ENCODE measurements at regions not wholly inside any gene's neighbourhood (a gene's known extent, or its start where the extent isn't known, plus 50 kb on each side); places are given as distances from the start of the nearest gene placed in this dataset.

- Histone ChIP-seq H3K9me3 (ENCODE audit: control insufficient read depth in 1 of 2, low read length in 2 of 2) (no peaks in the 10 kb centered on the region), H3K4me1 (ENCODE audit: control insufficient read depth in 1 of 2, insufficient read depth in 2 of 2, low read length in 2 of 2) (no peaks in the 10 kb centered on the region), H3K27me3 (ENCODE audit: low read depth, low read length) (no peaks in the 10 kb centered on the region), H3K36me3 (ENCODE audit: control insufficient read depth in 1 of 2, insufficient read depth in 2 of 2, low read length in 2 of 2) (no peaks in the 10 kb centered on the region), H3K4me3 (ENCODE audit: low read depth in 1 of 2, low read length in 2 of 2) (no peak overlapping the region), H3K27ac (ENCODE audit: low read length) (no peak overlapping the region)
Observed at GRCh38 chr12:14187966-14188365, 177.5 kb upstream of the ATF7IP start.

GRCh38 chr12:14188744-14189143 lies 176.7 kb upstream of the ATF7IP start:
- Histone ChIP-seq H3K4me1 (ENCODE audit: control insufficient read depth in 1 of 2, insufficient read depth in 2 of 2, low read length in 2 of 2) (no peaks in the 10 kb centered on the region), H3K9me3 (ENCODE audit: control insufficient read depth in 1 of 2, low read length in 2 of 2) (no peaks in the 10 kb centered on the region), H3K36me3 (ENCODE audit: control insufficient read depth in 1 of 2, insufficient read depth in 2 of 2, low read length in 2 of 2) (no peaks in the 10 kb centered on the region), H3K27ac (ENCODE audit: low read length) (no peak overlapping the region), H3K27me3 (ENCODE audit: low read depth, low read length) (no peaks in the 10 kb centered on the region), H3K4me3 (ENCODE audit: low read depth in 1 of 2, low read length in 2 of 2) (no peak overlapping the region)

GRCh38 chr12:14190694-14191093 lies 174.8 kb upstream of the ATF7IP start:
- no peaks in the 10 kb centered on the region for H3K4me1 ChIP-seq (ENCODE audit: control insufficient read depth in 1 of 2, insufficient read depth in 2 of 2, low read length in 2 of 2)
- no peaks in the 10 kb centered on the region for H3K9me3 ChIP-seq (ENCODE audit: control insufficient read depth in 1 of 2, low read length in 2 of 2)
- no peaks in the 10 kb centered on the region for H3K27me3 ChIP-seq (ENCODE audit: low read depth, low read length)
- H3K27ac ChIP-seq (ENCODE audit: low read length), result no peak overlapping the region
- H3K36me3 ChIP-seq (ENCODE audit: control insufficient read depth in 1 of 2, insufficient read depth in 2 of 2, low read length in 2 of 2), result no peaks in the 10 kb centered on the region
- H3K4me3 ChIP-seq (ENCODE audit: low read depth in 1 of 2, low read length in 2 of 2), result no peak overlapping the region

GRCh38 chr12:14191612-14192011 lies 173.9 kb upstream of the ATF7IP start:
- Histone ChIP-seq H3K27ac (ENCODE audit: low read length) (no peak overlapping the region), H3K27me3 (ENCODE audit: low read depth, low read length) (no peaks in the 10 kb centered on the region), H3K36me3 (ENCODE audit: control insufficient read depth in 1 of 2, insufficient read depth in 2 of 2, low read length in 2 of 2) (no peaks in the 10 kb centered on the region), H3K4me3 (ENCODE audit: low read depth in 1 of 2, low read length in 2 of 2) (no peak overlapping the region), H3K9me3 (ENCODE audit: control insufficient read depth in 1 of 2, low read length in 2 of 2) (no peaks in the 10 kb centered on the region), H3K4me1 (ENCODE audit: control insufficient read depth in 1 of 2, insufficient read depth in 2 of 2, low read length in 2 of 2) (no peaks in the 10 kb centered on the region)

- Histone ChIP-seq H3K27ac (ENCODE audit: low read length) (no peak overlapping the region), H3K4me1 (ENCODE audit: control insufficient read depth in 1 of 2, insufficient read depth in 2 of 2, low read length in 2 of 2) (no peaks in the 10 kb centered on the region), H3K27me3 (ENCODE audit: low read depth, low read length) (no peaks in the 10 kb centered on the region), H3K4me3 (ENCODE audit: low read depth in 1 of 2, low read length in 2 of 2) (no peak overlapping the region), H3K9me3 (ENCODE audit: control insufficient read depth in 1 of 2, low read length in 2 of 2) (no peaks in the 10 kb centered on the region), H3K36me3 (ENCODE audit: control insufficient read depth in 1 of 2, insufficient read depth in 2 of 2, low read length in 2 of 2) (no peaks in the 10 kb centered on the region)
Observed at GRCh38 chr12:14193639-14194038, 171.8 kb upstream of the ATF7IP start.

- no peaks in the 10 kb centered on the region for H3K9me3 ChIP-seq (ENCODE audit: control insufficient read depth in 1 of 2, low read length in 2 of 2)
- no peaks in the 10 kb centered on the region for H3K4me1 ChIP-seq (ENCODE audit: control insufficient read depth in 1 of 2, insufficient read depth in 2 of 2, low read length in 2 of 2)
- no peaks in the 10 kb centered on the region for H3K36me3 ChIP-seq (ENCODE audit: control insufficient read depth in 1 of 2, insufficient read depth in 2 of 2, low read length in 2 of 2)
- H3K4me3 ChIP-seq (ENCODE audit: low read depth in 1 of 2, low read length in 2 of 2), result no peak overlapping the region
- H3K27me3 ChIP-seq (ENCODE audit: low read depth, low read length), result no peaks in the 10 kb centered on the region
- H3K27ac ChIP-seq (ENCODE audit: low read length), result no peak overlapping the region
Observed at GRCh38 chr12:14194572-14194971, 170.9 kb upstream of the ATF7IP start.

GRCh38 chr12:14199455-14200198 lies 165.9 kb upstream of the ATF7IP start:
- H3K27me3 ChIP-seq (ENCODE audit: low read depth, low read length), result no peaks in the 10 kb centered on the region
- no peaks in the 10 kb centered on the region for H3K4me1 ChIP-seq (ENCODE audit: control insufficient read depth in 1 of 2, insufficient read depth in 2 of 2, low read length in 2 of 2)
- no peak overlapping the region for H3K4me3 ChIP-seq (ENCODE audit: low read depth in 1 of 2, low read length in 2 of 2)
- H3K36me3 ChIP-seq (ENCODE audit: control insufficient read depth in 1 of 2, insufficient read depth in 2 of 2, low read length in 2 of 2), result no peaks in the 10 kb centered on the region
- H3K9me3 ChIP-seq (ENCODE audit: control insufficient read depth in 1 of 2, low read length in 2 of 2), result no peaks in the 10 kb centered on the region
- no peak overlapping the region for H3K27ac ChIP-seq (ENCODE audit: low read length)

GRCh38 chr12:14200598-14200997 lies 164.9 kb upstream of the ATF7IP start:
- Histone ChIP-seq H3K9me3 (ENCODE audit: control insufficient read depth in 1 of 2, low read length in 2 of 2) (no peaks in the 10 kb centered on the region), H3K4me3 (ENCODE audit: low read depth in 1 of 2, low read length in 2 of 2) (no peak overlapping the region), H3K27ac (ENCODE audit: low read length) (no peak overlapping the region), H3K4me1 (ENCODE audit: control insufficient read depth in 1 of 2, insufficient read depth in 2 of 2, low read length in 2 of 2) (no peaks in the 10 kb centered on the region), H3K27me3 (ENCODE audit: low read depth, low read length) (no peaks in the 10 kb centered on the region), H3K36me3 (ENCODE audit: control insufficient read depth in 1 of 2, insufficient read depth in 2 of 2, low read length in 2 of 2) (no peaks in the 10 kb centered on the region)

DNA sequence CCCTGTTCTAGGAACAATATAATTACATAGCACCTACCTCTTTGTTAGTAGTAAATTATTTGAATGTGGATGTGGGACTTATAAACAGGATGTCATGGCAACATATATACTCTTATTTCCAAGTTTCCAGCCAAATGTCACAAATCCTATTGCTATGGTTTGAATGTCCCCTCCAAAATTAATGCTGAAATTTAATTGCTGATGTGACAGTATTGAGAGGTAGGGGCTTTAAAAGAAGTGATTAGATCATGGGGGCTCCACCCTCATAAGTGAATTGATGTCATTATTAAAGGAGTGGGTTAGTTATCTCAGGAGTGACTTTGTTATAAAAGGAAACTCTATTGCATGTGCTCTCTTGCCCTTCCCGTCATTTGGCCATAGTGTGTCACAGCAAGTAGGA lies 164.2 kb upstream of the ATF7IP start:
- no peaks in the 10 kb centered on the region for H3K27me3 ChIP-seq (ENCODE audit: low read depth, low read length)
- H3K4me3 ChIP-seq (ENCODE audit: low read depth in 1 of 2, low read length in 2 of 2), result no peak overlapping the region
- H3K36me3 ChIP-seq (ENCODE audit: control insufficient read depth in 1 of 2, insufficient read depth in 2 of 2, low read length in 2 of 2), result no peaks in the 10 kb centered on the region
- H3K9me3 ChIP-seq (ENCODE audit: control insufficient read depth in 1 of 2, low read length in 2 of 2), result no peaks in the 10 kb centered on the region
- no peak overlapping the region for H3K27ac ChIP-seq (ENCODE audit: low read length)
- H3K4me1 ChIP-seq (ENCODE audit: control insufficient read depth in 1 of 2, insufficient read depth in 2 of 2, low read length in 2 of 2), result no peaks in the 10 kb centered on the region

DNA sequence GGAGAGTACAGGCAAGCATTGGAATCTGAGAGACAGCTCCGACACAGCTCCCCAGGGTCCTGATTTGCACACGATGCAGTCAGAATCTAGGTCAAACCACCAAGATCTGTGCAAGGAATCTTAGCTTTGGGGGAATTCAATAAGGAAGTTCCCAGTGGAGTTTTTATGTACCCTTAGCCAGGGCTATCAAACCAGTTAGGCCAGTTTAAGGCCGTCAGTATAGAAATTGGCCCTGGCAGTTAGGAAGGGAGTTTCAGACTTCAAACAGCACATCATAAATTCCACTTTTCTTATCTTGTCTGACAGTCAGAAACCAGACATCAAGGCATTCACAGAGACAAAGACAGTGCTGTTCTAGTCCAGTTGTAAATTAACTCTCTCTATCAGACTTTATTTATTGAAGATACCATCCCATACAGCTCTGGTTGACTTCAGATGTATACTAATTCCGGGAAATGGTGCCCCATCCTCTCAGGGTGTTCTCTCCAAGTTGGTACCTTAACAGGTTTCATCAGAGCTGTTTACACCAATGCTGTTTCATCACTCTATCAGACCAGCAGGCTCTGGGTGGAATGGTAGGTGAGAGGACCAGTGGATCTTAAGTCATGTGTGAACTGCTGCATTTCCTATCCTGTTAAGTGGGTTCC lies 157.5 kb upstream of the ATF7IP start:
- Histone ChIP-seq H3K36me3 (ENCODE audit: control insufficient read depth in 1 of 2, insufficient read depth in 2 of 2, low read length in 2 of 2) (no peaks in the 10 kb centered on the region), H3K27ac (ENCODE audit: low read length) (no peak overlapping the region), H3K9me3 (ENCODE audit: control insufficient read depth in 1 of 2, low read length in 2 of 2) (no peaks in the 10 kb centered on the region), H3K27me3 (ENCODE audit: low read depth, low read length) (no peaks in the 10 kb centered on the region), H3K4me1 (ENCODE audit: control insufficient read depth in 1 of 2, insufficient read depth in 2 of 2, low read length in 2 of 2) (no peaks in the 10 kb centered on the region), H3K4me3 (ENCODE audit: low read depth in 1 of 2, low read length in 2 of 2) (no peak overlapping the region)

DNA sequence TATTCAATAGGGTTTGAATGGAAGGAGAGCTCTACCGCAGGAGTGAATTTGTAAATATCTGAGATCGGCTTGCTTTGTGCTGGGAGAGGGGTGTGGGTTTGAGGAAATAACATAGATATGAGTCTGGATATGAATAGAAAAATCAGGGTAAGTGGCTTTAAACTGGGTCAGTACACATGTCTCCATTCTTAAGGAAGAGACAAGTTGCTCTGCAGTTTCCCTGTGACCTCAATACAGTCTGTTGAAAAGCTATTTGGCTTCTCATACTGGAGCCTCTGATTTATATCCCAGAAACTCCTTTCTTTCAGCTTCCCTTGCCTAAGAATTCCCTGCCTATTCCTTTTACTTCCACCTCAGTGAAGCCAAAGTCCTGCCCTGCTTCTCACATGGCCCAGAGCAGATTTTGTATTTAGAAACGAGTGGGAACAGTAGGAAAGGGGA lies 153.5 kb upstream of the ATF7IP start:
- Histone ChIP-seq H3K4me1 (ENCODE audit: control insufficient read depth in 1 of 2, insufficient read depth in 2 of 2, low read length in 2 of 2) (no peaks in the 10 kb centered on the region), H3K4me3 (ENCODE audit: low read depth in 1 of 2, low read length in 2 of 2) (no peak overlapping the region), H3K27me3 (ENCODE audit: low read depth, low read length) (no peaks in the 10 kb centered on the region), H3K9me3 (ENCODE audit: control insufficient read depth in 1 of 2, low read length in 2 of 2) (no peaks in the 10 kb centered on the region), H3K36me3 (ENCODE audit: control insufficient read depth in 1 of 2, insufficient read depth in 2 of 2, low read length in 2 of 2) (no peaks in the 10 kb centered on the region), H3K27ac (ENCODE audit: low read length) (peak overlapping the region; percentile 62)

GRCh38 chr12:14213542-14213941 lies 151.9 kb upstream of the ATF7IP start:
- Histone ChIP-seq H3K27me3 (ENCODE audit: low read depth, low read length) (no peaks in the 10 kb centered on the region), H3K4me1 (ENCODE audit: control insufficient read depth in 1 of 2, insufficient read depth in 2 of 2, low read length in 2 of 2) (no peaks in the 10 kb centered on the region), H3K9me3 (ENCODE audit: control insufficient read depth in 1 of 2, low read length in 2 of 2) (no peaks in the 10 kb centered on the region), H3K4me3 (ENCODE audit: low read depth in 1 of 2, low read length in 2 of 2) (no peak overlapping the region), H3K27ac (ENCODE audit: low read length) (no peak overlapping the region), H3K36me3 (ENCODE audit: control insufficient read depth in 1 of 2, insufficient read depth in 2 of 2, low read length in 2 of 2) (no peaks in the 10 kb centered on the region)
